NCI-H1694 (cell line): ENCODE measurements at regions not wholly inside any gene's neighbourhood (a gene's known extent, or its start where the extent isn't known, plus 50 kb on each side); places are given as distances from the start of the nearest gene placed in this dataset.

Experiments
- DNase-seq: peaks from one replicate; lab custom pipeline; 2025; lab: John Stamatoyannopoulos, UW

- DNase-seq: no peak
Observed at GRCh38 chr9:88733651-88734421, 198.9 kb downstream of the NXNL2 start.

- DNase-seq: no peak
Observed at GRCh38 chr9:88734527-88734926, 199.5 kb downstream of the NXNL2 start.

- no peak for DNase-seq
Observed at GRCh38 chr9:88736136-88736637, 201.2 kb downstream of the NXNL2 start.

GRCh38 chr9:88737031-88737430 lies 202.1 kb downstream of the NXNL2 start:
- DNase-seq: no peak

- no peak for DNase-seq
Observed at GRCh38 chr9:88737876-88738275, 202.9 kb downstream of the NXNL2 start.

DNA sequence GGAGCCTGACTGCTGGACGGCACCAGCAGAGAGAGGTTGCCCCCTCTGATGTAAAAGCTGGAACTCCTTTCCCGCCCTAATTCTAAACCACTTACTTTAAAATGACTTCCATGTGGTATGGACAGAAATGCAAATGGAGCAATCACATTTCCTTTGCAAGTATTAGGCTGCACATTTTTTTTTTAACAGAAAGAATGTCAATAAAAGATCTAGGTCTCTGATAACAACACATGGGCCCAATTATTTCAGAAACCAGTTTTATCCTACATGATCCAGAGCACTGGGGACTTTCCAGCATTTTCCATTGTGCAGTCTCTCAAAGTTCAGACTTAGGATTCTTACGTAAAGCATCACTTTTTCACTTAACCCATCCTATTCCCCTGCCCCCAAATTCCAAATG lies 203.7 kb downstream of the NXNL2 start:
- DNase-seq: no peak

- no peak for DNase-seq
Observed at GRCh38 chr9:88739373-88739772, 204.4 kb downstream of the NXNL2 start.

- DNase-seq: no peak
Observed at GRCh38 chr9:88740844-88741243, 205.9 kb downstream of the NXNL2 start.

- DNase-seq: no peak
Observed at GRCh38 chr9:88741335-88741734, 206.4 kb downstream of the NXNL2 start.

DNA sequence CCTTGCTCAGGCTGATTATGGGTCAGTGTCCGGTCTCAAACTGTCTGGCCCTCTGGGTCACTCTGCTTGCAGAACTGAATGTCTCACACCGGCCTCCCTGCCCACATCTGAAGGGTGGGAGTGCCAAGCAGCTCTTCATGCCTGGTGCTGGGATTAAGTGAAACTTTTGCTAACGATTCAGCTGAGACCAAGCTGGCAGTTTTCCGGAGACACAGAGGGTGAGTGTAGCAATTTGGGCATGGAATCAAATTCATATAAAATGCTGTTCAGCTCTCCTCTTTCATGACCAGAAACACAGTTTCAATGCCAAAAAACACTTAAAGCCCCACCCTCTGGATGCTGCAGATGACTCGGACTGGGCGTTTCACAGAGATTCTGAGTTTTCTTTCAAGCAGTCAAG lies 207.5 kb downstream of the NXNL2 start:
- DNase-seq: no peak

DNA sequence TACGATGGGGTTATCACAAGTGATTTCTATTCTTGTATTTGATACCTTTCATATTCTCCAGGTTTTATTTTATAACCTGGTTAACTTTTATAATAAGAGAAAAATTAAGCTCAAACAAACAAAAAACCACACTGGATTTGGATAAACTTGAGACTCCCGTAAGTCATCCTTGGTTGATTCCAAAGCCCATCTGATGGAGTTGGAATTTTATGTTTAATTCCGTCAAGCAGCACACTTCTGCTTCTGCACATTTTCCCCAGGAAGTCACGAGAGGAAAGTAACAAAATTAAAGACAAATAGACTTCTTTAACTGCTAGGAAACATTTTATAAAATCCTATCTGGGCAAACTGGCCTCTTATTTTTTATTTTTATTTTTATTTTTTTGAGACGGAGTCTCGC lies 207.9 kb downstream of the NXNL2 start:
- DNase-seq: no peak

DNA sequence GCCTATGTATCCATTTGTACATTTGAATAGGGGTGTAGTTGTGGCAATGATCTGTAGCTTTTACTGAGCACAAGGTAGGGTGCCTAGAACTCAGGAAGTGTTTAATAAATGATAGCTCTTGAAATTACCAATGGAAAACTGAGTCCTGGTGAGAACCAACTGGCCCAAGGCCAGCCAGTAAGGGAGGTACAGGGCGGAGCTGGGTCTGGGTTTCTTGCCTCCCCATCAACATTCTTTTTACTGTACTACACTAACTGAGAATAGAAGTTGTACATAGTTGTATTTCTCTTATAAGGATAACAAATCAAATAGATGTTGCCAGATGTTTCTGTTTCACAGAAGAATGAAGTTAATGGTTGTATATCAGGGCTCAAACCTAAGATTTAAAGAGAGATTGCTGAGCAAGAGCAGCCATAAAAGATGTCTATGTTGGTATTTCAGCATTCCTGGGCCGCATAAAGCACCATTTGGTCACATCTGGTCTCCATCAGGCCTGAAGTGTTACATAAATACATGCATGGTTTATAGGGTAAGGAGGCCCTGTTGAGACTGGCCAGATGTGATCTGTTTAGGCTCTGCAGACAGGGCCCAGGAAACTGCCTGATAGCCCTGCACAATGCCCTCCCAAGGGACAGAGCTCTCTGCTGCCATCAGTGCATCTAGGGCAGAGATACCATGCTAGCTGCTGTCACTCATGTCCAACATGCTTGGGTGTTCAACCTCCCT lies 210.5 kb downstream of the NXNL2 start:
- no peak for DNase-seq

- no peak for DNase-seq
Observed at GRCh38 chr9:88746029-88746742, 211.2 kb downstream of the NXNL2 start.

DNA sequence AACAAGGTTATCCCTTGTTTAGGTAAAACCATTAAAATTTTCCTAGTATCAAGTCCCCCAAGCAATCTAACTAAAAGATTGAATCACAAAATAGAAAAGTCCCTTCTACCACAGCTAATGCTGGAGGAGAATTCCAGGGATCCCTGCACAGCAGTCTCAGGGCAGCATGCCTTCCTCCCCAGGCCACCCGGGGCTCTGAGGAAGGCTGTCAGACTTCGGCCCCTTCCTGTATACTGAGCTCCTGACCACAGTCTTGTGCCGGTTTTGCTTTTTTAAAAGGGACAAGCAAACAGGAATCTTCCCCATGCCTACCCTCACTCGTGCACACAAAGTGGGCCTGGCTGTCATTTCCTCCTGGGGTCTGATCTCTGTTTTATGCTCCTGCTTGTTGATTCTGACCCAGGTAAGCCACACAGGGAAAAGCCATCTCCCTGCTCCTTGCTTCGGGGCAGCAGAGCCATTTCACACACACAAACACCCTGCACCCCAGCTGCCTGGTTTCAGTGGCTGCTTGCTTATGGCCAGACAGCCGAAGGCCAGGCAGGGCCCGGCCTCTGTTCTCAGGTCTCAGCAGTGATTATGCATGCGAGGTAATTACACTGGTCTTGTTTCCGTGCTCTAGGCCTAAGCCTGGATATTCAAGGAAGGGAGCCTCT lies 211.9 kb downstream of the NXNL2 start:
- no peak for DNase-seq

DNA sequence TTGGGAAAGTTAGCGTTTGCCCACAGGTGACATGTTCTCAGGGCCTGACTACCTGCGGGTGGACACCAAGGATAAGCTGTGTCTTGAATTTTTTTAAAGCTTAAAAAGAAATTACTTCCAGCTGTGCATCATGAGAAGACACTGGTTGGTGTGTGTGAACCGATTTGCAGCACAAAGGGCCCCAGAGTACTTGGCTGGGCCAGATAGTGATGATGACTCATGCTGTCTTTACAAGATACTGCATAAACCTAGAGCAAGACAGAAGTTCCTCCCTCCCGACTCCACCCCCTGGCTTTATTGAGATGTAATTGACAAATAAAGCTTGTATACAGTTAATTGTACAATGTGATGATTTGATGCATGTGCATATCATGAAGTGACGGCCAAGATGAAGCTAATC lies 212.8 kb downstream of the NXNL2 start:
- no peak for DNase-seq

GRCh38 chr9:88748566-88749261 lies 213.7 kb downstream of the NXNL2 start:
- no peak for DNase-seq

DNA sequence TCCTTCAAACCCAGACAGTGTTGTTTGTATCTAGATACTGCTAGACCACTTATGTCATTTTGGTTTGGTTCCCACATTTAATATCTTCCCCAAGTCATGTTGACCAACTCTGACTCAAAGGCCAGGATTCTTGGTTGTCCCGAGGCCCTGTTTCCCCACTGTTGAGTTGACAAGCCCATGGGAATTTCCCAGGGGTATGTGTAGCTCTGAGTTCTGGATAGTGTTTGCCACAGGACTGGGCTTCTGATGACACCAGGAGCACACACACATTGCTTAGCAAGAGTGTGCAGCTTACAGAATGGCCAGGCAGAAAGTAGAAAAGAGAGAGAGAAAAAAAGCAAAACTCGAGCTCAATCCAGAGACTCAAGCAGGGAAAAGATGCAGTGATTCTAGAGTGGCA lies 214.4 kb downstream of the NXNL2 start:
- DNase-seq: no peak

DNA sequence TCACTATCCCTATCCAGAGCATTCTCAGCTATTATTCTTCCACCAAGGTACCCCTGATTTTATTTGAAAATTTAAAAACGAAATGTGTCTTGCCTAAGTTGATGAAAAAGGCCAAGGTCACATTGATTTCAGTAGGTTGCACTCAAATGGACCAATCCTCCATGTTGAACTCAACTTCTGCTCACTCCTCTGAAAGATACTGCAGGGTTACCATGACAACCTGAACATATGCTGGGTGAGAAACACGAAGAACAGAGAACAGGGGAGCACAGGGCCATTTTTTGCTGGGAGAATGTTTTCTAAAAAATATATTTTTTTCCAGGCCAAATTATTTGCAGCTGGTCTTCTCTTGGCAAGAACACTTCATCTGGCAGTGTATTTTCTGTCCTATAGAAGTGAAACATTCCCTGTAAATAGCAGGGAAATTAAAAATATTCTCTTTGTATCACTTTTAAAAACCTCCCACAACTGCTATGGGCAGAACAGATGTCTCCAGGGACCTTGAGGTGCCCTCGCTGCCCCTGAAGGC lies 215.9 kb downstream of the NXNL2 start:
- DNase-seq: no peak

DNA sequence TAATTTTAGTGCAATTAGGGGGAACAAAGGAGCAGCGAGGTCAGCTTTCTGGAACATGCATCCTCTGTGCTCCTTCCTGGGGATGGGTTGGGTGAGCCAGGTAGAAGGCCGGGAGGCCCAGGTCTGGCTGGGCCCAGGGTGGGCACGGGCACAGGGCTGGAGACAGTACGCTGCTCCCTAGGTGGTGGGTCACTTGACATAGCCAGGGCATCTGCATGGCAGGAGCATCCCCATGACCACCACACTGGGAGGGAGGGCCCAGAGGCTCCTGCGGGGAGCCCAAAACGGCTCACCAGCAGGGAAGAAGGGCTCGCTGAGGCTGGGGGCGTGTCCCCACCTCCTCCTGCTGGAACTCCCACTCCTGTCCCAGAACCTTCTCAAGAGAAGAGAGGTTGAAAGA lies 216.8 kb downstream of the NXNL2 start:
- DNase-seq: no peak

GRCh38 chr9:88753691-88754367 lies 218.9 kb downstream of the NXNL2 start:
- no peak for DNase-seq

GRCh38 chr9:88754452-88754851 lies 219.5 kb downstream of the NXNL2 start:
- no peak for DNase-seq
